ENCODE measurements at regions not wholly inside any gene's neighbourhood (a gene's known extent, or its start where the extent isn't known, plus 50 kb on each side); places are given as distances from the start of the nearest gene placed in this dataset.

- TF ChIP-seq POLR2AphosphoS5 (IDR thresholded peaks at IDR 0.05; ENCODE audit: low read depth, low read length): no peak
- TF ChIP-seq SIN3A (IDR thresholded peaks at IDR 0.05; ENCODE audit: borderline replicate concordance, insufficient read depth, low read length): no peak
- no peak for TF ChIP-seq FOXP2 (optimal IDR thresholded peaks at IDR 0.05; ENCODE audit: borderline replicate concordance, extremely low read depth, extremely low read length, insufficient read depth)
- TF ChIP-seq REST (IDR thresholded peaks at IDR 0.05; ENCODE audit: insufficient read depth in 1 of 2, low read depth in 2 of 2, low read length in 2 of 2): no peak
- TF ChIP-seq TAF1 (IDR thresholded peaks at IDR 0.05; ENCODE audit: borderline replicate concordance, insufficient read depth, low read length): no peak
These were observed 267.6 kb downstream of the RBM43 start for GRCh38 chr2:150994076-150994475.

Measured in PFSK-1 (cell line).